ENCODE measurements at regions not wholly inside any gene's neighbourhood (a gene's known extent, or its start where the extent isn't known, plus 50 kb on each side); places are given as distances from the start of the nearest gene placed in this dataset.

DNA sequence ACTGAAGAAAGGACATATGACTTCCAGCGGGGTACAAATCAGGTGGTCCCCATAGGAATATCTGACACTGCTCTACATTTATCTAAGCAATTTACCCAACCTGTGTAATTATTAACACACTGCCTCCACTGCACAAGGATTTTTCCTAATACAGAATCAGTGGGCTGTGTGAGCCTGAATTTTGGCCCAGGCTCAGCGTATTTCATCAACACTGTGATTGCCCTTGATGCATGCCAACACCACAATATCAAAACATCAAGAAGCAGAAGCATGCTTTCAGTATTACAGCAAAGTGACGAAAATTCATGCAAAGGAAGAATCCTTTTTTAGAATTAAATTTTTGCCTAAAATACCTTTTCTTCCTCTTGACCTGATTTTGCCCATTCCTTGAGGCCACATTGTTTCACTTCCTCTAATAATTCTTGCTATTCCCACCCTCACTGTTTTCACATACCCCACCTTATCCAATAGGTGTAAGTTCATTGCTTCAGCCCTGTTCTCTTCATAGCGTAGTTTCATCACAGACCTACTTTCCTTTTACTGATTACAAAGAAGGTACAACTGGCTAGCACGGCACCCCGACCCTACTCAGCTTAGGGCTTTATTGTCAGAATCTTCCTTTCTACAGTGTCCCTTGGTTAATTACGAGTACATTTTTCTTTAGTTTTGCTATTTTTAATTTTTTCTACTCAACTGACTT, 83.7 kb upstream of the PTCHD4 start:
- H3K27ac ChIP-seq (ENCODE audit: low read length), result no peak overlapping the region
- H3K9ac ChIP-seq (ENCODE audit: low read length in 2 of 2), result no peak overlapping the region
- no peak overlapping the region for H3K4me3 ChIP-seq (ENCODE audit: low read length in 2 of 2)
- H3K27me3 ChIP-seq (ENCODE audit: control insufficient read depth in 1 of 2, insufficient read depth in 2 of 2, low read length in 2 of 2), result no peaks in the 10 kb centered on the region
- H3K4me1 ChIP-seq (ENCODE audit: control insufficient read depth, insufficient read depth, low read length), result no peaks in the 10 kb centered on the region
- H3K36me3 ChIP-seq (ENCODE audit: control insufficient read depth in 2 of 2, insufficient read depth in 2 of 2, low read length in 2 of 2), result no peaks in the 10 kb centered on the region
- no peaks in the 10 kb centered on the region for H3K9me3 ChIP-seq (ENCODE audit: control insufficient read depth in 2 of 2, low read length in 2 of 2)

DNA sequence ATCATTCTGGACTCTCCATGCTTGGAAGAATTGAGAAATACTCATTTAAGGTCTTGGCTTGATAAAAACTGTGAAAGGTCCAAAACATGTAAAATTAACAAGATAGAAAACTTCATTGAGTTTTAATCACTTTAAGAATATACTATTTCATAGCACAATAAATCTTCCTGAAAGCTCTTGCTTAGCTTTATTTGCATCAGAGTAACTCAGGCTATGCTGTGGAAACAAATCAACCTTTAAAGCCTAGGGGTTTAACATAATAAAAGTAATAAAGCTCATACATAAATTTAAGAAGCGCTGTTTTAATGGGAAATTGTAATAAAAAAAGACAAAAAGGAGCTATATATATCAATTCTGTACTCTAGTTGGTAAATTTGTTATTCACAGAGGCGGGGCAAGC, 77.2 kb upstream of the PTCHD4 start:
- Histone ChIP-seq H3K36me3 (ENCODE audit: control insufficient read depth in 2 of 2, insufficient read depth in 2 of 2, low read length in 2 of 2) (no peaks in the 10 kb centered on the region), H3K4me1 (ENCODE audit: control insufficient read depth, insufficient read depth, low read length) (no peaks in the 10 kb centered on the region), H3K9ac (ENCODE audit: low read length in 2 of 2) (no peak overlapping the region), H3K27me3 (ENCODE audit: control insufficient read depth in 1 of 2, insufficient read depth in 2 of 2, low read length in 2 of 2) (no peaks in the 10 kb centered on the region), H3K4me3 (ENCODE audit: low read length in 2 of 2) (no peak overlapping the region), H3K27ac (ENCODE audit: low read length) (no peak overlapping the region), H3K9me3 (ENCODE audit: control insufficient read depth in 2 of 2, low read length in 2 of 2) (no peaks in the 10 kb centered on the region)

DNA sequence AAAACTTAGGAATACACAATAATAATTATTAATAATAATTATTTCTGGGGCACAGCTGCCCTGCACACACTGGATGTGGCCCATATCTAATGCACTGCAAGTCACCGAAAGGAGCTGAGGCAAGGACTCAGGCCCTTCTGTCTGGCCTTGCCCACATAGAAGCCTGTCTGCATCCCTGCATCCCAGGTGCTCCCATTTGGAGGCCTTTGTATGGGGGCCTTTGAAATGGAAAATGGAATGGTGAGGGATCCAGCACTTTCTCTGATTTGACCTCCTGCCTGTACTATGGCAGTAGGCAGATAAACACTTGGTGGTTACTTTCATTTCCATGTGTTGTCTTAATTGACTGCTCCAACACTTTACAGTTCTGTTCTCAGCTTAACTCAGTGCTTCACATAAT, 75.7 kb upstream of the PTCHD4 start:
- no peaks in the 10 kb centered on the region for H3K4me1 ChIP-seq (ENCODE audit: control insufficient read depth, insufficient read depth, low read length)
- no peaks in the 10 kb centered on the region for H3K9me3 ChIP-seq (ENCODE audit: control insufficient read depth in 2 of 2, low read length in 2 of 2)
- no peaks in the 10 kb centered on the region for H3K27me3 ChIP-seq (ENCODE audit: control insufficient read depth in 1 of 2, insufficient read depth in 2 of 2, low read length in 2 of 2)
- no peak overlapping the region for H3K4me3 ChIP-seq (ENCODE audit: low read length in 2 of 2)
- H3K36me3 ChIP-seq (ENCODE audit: control insufficient read depth in 2 of 2, insufficient read depth in 2 of 2, low read length in 2 of 2), result no peaks in the 10 kb centered on the region
- H3K27ac ChIP-seq (ENCODE audit: low read length), result no peak overlapping the region
- H3K9ac ChIP-seq (ENCODE audit: low read length in 2 of 2), result no peak overlapping the region

DNA sequence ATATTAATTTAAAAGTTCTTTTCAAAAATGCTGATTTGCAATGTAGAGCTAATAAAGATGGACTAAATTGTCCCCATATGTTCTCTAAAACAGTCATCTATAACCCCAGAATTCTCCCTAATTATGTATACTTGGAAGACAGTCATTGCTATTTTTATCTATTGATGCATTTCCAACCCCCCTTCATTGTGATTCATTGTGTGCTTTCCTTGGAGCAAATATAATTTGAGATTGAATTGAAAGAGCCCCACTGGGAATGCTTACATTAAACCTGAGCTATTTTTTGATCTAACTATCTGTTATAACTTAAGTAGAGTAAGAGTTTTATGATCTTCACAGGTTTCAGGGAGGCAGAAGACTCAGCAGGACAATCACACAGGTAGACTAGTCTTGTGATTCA, 73.7 kb upstream of the PTCHD4 start:
- no peak overlapping the region for H3K9ac ChIP-seq (ENCODE audit: low read length in 2 of 2)
- no peaks in the 10 kb centered on the region for H3K27me3 ChIP-seq (ENCODE audit: control insufficient read depth in 1 of 2, insufficient read depth in 2 of 2, low read length in 2 of 2)
- H3K9me3 ChIP-seq (ENCODE audit: control insufficient read depth in 2 of 2, low read length in 2 of 2), result peaks cover 0 to 2% of the 10 kb centered on the region in 2 donors
- H3K36me3 ChIP-seq (ENCODE audit: control insufficient read depth in 2 of 2, insufficient read depth in 2 of 2, low read length in 2 of 2), result no peaks in the 10 kb centered on the region
- H3K4me3 ChIP-seq (ENCODE audit: low read length in 2 of 2), result no peak overlapping the region
- no peaks in the 10 kb centered on the region for H3K4me1 ChIP-seq (ENCODE audit: control insufficient read depth, insufficient read depth, low read length)
- H3K27ac ChIP-seq (ENCODE audit: low read length), result no peak overlapping the region

DNA sequence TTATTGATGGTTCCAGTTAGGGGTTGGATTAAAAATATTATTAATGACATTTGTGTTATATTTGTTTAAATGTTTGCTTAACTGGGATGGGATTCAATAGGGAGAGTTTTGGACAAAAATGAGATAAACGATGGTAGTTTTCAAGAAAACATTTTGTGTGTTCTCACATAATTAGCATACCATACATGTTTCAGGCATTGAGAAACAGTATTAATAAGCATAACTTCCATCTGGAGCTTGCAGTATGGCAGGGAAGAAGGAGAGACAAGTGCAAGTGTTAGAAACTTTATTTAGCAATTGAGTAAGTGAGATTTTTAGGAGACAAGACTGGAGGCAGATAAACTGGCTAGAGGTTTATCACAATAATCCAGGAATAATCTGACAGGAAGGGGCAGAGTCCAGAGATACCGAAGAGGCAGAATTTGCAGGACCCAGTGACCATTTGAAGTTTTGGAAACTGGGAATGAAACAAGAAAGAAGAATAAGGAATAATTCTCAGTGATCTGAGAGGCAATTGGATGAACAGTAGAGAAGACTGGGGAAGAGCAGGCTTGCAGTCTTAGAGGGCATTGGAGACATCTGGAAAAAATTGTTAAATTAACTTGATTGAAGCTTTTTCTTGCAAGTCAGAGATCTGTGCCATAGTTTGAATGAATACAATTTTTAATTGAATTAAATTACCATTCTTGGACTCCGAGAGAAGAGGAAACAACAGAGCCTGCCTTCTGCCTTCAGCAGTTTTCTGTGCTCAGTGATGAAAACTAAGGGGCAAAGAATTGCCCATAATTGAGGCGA, 73.0 kb upstream of the PTCHD4 start:
- H3K9me3 ChIP-seq (ENCODE audit: control insufficient read depth in 2 of 2, low read length in 2 of 2), result peaks cover 0 to 2% of the 10 kb centered on the region in 2 donors
- H3K9ac ChIP-seq (ENCODE audit: low read length in 2 of 2), result no peak overlapping the region
- no peaks in the 10 kb centered on the region for H3K36me3 ChIP-seq (ENCODE audit: control insufficient read depth in 2 of 2, insufficient read depth in 2 of 2, low read length in 2 of 2)
- no peaks in the 10 kb centered on the region for H3K27me3 ChIP-seq (ENCODE audit: control insufficient read depth in 1 of 2, insufficient read depth in 2 of 2, low read length in 2 of 2)
- H3K4me1 ChIP-seq (ENCODE audit: control insufficient read depth, insufficient read depth, low read length), result no peaks in the 10 kb centered on the region
- H3K4me3 ChIP-seq (ENCODE audit: low read length in 2 of 2), result no peak overlapping the region
- H3K27ac ChIP-seq (ENCODE audit: low read length), result no peak overlapping the region

DNA sequence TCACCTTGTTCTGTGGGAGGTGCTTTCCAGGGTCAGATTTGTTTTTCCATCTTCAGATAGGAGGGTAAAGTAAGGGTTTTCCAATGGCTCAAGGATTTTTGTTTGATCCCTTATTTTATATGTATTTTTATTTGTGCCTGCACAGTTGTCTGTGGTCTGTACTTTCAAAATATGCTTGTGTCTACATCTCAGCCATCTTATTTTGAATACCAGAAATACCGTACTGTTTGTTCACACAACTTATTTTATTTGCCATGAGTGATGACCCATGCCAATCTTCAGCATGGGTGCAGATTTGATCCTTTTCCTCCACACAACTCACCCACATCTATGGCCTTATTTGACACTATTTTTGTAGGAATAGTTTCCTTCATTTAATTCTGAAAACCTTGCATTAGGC, 72.2 kb upstream of the PTCHD4 start:
- Histone ChIP-seq H3K4me3 (ENCODE audit: low read length in 2 of 2) (no peak overlapping the region), H3K27me3 (ENCODE audit: control insufficient read depth in 1 of 2, insufficient read depth in 2 of 2, low read length in 2 of 2) (no peaks in the 10 kb centered on the region), H3K4me1 (ENCODE audit: control insufficient read depth, insufficient read depth, low read length) (no peaks in the 10 kb centered on the region), H3K36me3 (ENCODE audit: control insufficient read depth in 2 of 2, insufficient read depth in 2 of 2, low read length in 2 of 2) (no peaks in the 10 kb centered on the region), H3K9me3 (ENCODE audit: control insufficient read depth in 2 of 2, low read length in 2 of 2) (peaks cover 0 to 2% of the 10 kb centered on the region in 2 donors), H3K27ac (ENCODE audit: low read length) (no peak overlapping the region), H3K9ac (ENCODE audit: low read length in 2 of 2) (no peak overlapping the region)

DNA sequence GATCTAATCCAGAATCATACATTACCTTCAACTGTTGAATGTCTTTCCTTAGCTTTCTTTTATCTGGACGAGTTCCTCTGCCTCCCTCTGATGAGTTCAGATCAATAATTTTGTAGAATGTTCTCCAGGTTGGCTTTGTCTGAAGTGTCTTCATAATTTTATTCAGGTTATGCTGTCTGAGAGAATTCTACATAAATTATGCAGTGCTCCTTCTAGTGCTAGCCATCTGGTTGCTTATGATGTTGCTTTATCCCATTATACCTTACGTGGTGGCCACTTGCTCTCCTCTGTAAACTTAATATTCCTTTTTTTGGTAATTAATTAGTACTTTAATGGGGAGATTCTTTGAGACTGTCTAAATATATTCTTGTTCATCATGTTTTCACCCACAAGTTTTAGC, 67.7 kb upstream of the PTCHD4 start:
- no peak overlapping the region for H3K27ac ChIP-seq (ENCODE audit: low read length)
- no peaks in the 10 kb centered on the region for H3K27me3 ChIP-seq (ENCODE audit: control insufficient read depth in 1 of 2, insufficient read depth in 2 of 2, low read length in 2 of 2)
- H3K9me3 ChIP-seq (ENCODE audit: control insufficient read depth in 2 of 2, low read length in 2 of 2), result peaks cover 0 to 2% of the 10 kb centered on the region in 2 donors

DNA sequence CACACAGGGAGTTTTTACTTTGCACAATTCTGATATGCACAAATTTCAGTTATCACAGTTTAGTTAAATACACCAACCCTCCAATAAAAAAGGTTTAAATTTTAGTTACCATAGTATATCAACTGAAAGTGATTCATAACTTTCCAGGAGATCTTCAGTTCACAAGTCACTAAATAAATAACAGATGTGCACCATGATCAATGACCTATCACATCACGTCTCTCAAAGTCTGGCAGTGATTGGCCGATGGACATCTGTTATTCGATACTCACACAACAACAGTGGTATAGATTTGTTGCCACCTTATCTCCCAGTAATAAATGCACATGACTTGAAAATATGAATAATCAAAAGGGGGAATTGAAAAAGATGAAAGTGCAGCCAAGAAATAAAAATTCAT, 66.8 kb upstream of the PTCHD4 start:
- peaks cover 0 to 2% of the 10 kb centered on the region in 2 donors for H3K9me3 ChIP-seq (ENCODE audit: control insufficient read depth in 2 of 2, low read length in 2 of 2)
- H3K4me1 ChIP-seq (ENCODE audit: control insufficient read depth, insufficient read depth, low read length), result no peaks in the 10 kb centered on the region
- H3K36me3 ChIP-seq (ENCODE audit: control insufficient read depth in 2 of 2, insufficient read depth in 2 of 2, low read length in 2 of 2), result no peaks in the 10 kb centered on the region
- H3K4me3 ChIP-seq (ENCODE audit: low read length in 2 of 2), result no peak overlapping the region
- H3K27ac ChIP-seq (ENCODE audit: low read length), result no peak overlapping the region
- H3K9ac ChIP-seq (ENCODE audit: low read length in 2 of 2), result no peak overlapping the region
- H3K27me3 ChIP-seq (ENCODE audit: control insufficient read depth in 1 of 2, insufficient read depth in 2 of 2, low read length in 2 of 2), result no peaks in the 10 kb centered on the region

More for the DNA sequence above, 67.7 kb upstream of the PTCHD4 start:
- no peak overlapping the region for H3K4me3 ChIP-seq (ENCODE audit: low read length in 2 of 2)
- H3K9ac ChIP-seq (ENCODE audit: low read length in 2 of 2), result no peak overlapping the region
- H3K36me3 ChIP-seq (ENCODE audit: control insufficient read depth in 2 of 2, insufficient read depth in 2 of 2, low read length in 2 of 2), result no peaks in the 10 kb centered on the region
- H3K4me1 ChIP-seq (ENCODE audit: control insufficient read depth, insufficient read depth, low read length), result no peaks in the 10 kb centered on the region

DNA sequence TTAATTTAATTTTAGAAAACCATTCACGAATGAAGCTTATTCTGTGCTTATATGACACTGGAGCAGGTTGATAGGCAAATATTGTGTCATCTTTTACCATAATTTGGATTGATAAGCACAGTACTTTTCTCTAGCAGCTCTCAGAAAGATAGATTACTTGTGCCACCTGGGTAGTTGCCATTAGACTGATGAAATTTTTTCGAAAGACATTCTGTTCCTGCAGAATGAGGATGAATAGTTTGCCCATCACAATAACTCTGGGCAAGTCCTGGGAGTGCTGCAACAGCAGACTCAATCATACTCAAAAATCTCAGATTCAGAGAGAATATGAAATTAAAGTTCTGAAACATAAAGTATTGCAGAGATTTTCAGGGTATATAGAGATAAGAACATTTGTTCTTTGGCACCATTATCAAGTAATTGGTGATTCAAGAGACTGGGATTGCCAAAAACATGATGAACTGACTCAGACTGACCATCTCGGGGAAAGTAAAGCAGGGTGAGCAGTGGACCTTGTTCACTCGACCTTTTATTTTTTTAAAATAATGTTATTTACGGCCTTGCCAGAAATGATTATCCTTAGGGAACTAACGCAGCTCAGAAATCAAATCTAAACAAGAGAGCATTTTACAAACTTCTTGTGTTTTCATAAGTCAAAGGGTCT, 65.8 kb upstream of the PTCHD4 start:
- no peak overlapping the region for H3K27ac ChIP-seq (ENCODE audit: low read length)

DNA sequence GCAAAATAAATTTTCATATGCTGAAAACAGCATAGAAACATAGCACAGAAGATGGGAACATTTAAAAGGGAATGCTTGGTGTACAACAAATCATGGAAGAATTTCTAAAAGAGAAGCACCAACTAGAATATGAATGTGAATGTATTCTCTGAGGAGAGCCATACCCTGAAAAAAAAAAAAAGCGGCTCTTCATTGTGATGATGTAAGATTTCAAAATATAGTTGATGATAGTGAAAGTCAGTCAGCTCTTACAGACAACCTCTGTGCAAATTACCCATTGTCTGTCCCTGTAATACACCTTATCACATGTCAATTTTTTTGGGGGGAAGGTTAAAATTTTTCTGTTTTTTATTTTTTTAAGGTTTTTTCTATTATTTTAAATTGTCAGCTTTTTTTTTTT, 58.6 kb upstream of the PTCHD4 start:
- H3K36me3 ChIP-seq (ENCODE audit: control insufficient read depth in 2 of 2, insufficient read depth in 2 of 2, low read length in 2 of 2), result no peaks in the 10 kb centered on the region
- no peaks in the 10 kb centered on the region for H3K4me1 ChIP-seq (ENCODE audit: control insufficient read depth, insufficient read depth, low read length)
- H3K27ac ChIP-seq (ENCODE audit: low read length), result no peak overlapping the region

More for the DNA sequence above, 65.8 kb upstream of the PTCHD4 start:
- Histone ChIP-seq H3K4me3 (ENCODE audit: low read length in 2 of 2) (no peak overlapping the region), H3K9me3 (ENCODE audit: control insufficient read depth in 2 of 2, low read length in 2 of 2) (peaks cover 0 to 2% of the 10 kb centered on the region in 2 donors), H3K9ac (ENCODE audit: low read length in 2 of 2) (no peak overlapping the region), H3K27me3 (ENCODE audit: control insufficient read depth in 1 of 2, insufficient read depth in 2 of 2, low read length in 2 of 2) (no peaks in the 10 kb centered on the region), H3K4me1 (ENCODE audit: control insufficient read depth, insufficient read depth, low read length) (no peaks in the 10 kb centered on the region), H3K36me3 (ENCODE audit: control insufficient read depth in 2 of 2, insufficient read depth in 2 of 2, low read length in 2 of 2) (no peaks in the 10 kb centered on the region)

More for the DNA sequence above, 58.6 kb upstream of the PTCHD4 start:
- no peaks in the 10 kb centered on the region for H3K9me3 ChIP-seq (ENCODE audit: control insufficient read depth in 2 of 2, low read length in 2 of 2)
- H3K27me3 ChIP-seq (ENCODE audit: control insufficient read depth in 1 of 2, insufficient read depth in 2 of 2, low read length in 2 of 2), result no peaks in the 10 kb centered on the region
- H3K4me3 ChIP-seq (ENCODE audit: low read length in 2 of 2), result no peak overlapping the region
- no peak overlapping the region for H3K9ac ChIP-seq (ENCODE audit: low read length in 2 of 2)
